Vagina (tissue), 2 donors: ENCODE measurements at regions not wholly inside any gene's neighbourhood (a gene's known extent, or its start where the extent isn't known, plus 50 kb on each side); places are given as distances from the start of the nearest gene placed in this dataset.

Experiments used
- POLR2A ChIP-seq, 2 donors: fragments of 450-650 bp; IDR thresholded peaks; one replicate each; pipeline ENCODE4 v1.6.1; 2017; ENCODE audit warnings: antibody characterized with exemption in 2 of 2, mild to moderate bottlenecking in 2 of 2, moderate library complexity in 2 of 2
- TF ChIP-seq, protein P1 (sequence below), 3 experiments: fragments of 450-650 bp in 2 of 3; fragments of 200-600 bp in 1 of 3; sonication (generic) in 1 of 3; IDR thresholded peaks; one replicate each; pipeline ENCODE4 v1.5.1; 2017 to 2019; ENCODE audit warnings: antibody characterized with exemption in 3 of 3, mild to moderate bottlenecking in 2 of 3, moderate library complexity in 2 of 3

DNA sequence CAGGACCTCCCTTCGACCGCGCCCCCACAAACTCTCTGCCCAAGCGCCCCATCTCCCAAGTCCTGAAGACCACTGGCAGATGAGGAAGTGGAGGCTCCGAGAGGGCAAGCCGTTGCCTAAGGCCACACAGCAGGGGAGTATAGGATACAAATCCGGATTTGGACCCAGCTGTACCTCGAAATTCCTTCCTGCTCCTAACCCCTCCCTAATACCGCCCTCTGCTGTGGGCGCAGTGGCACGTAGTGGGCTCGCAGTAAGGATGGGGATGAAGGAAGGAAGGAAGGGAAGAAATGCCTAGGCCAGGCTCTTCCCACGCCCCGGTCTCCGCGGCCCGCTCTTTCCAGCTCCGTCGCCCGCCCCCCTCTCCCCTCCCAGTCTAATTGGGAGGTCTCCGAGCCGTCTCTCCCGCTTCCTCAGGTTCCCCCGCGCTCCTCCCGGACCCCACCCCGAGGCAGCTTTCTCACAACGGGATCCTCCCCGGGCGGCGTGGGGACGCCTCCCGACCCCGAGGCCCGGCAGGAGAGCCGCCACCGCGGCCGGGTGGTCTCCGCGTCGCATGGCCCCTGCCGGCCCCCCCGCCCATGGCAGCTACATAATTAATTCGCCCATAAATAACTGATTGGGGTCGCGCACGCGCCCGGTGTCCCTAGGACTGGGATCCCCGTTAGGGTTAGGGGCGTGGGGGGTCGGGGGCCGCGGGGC is 138.9 kb downstream of the C9orf50 start:
- TF ChIP-seq, protein P1, sequence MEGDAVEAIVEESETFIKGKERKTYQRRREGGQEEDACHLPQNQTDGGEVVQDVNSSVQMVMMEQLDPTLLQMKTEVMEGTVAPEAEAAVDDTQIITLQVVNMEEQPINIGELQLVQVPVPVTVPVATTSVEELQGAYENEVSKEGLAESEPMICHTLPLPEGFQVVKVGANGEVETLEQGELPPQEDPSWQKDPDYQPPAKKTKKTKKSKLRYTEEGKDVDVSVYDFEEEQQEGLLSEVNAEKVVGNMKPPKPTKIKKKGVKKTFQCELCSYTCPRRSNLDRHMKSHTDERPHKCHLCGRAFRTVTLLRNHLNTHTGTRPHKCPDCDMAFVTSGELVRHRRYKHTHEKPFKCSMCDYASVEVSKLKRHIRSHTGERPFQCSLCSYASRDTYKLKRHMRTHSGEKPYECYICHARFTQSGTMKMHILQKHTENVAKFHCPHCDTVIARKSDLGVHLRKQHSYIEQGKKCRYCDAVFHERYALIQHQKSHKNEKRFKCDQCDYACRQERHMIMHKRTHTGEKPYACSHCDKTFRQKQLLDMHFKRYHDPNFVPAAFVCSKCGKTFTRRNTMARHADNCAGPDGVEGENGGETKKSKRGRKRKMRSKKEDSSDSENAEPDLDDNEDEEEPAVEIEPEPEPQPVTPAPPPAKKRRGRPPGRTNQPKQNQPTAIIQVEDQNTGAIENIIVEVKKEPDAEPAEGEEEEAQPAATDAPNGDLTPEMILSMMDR (IDR thresholded peaks at IDR 0.05), result peak in 2 of 3 experiments; percentile 20 to 41
- no peak for TF ChIP-seq POLR2A (IDR thresholded peaks at IDR 0.05)
